Loucy (cell line): ENCODE measurements at regions not wholly inside any gene's neighbourhood (a gene's known extent, or its start where the extent isn't known, plus 50 kb on each side); places are given as distances from the start of the nearest gene placed in this dataset.

ENCODE experiments used
- H2AFZ ChIP-seq: fragments of 200-600 bp; sonication (generic); 2 replicates; pipeline ENCODE4 v1.6.0; 2016; ENCODE audit warnings: antibody characterized with exemption, mild to moderate bottlenecking, low read length, moderate library complexity
- H3F3A ChIP-seq: fragments of 200-600 bp; 2 replicates; pipeline ENCODE4 v1.6.0; 2016; ENCODE audit warnings: antibody characterized with exemption, low read depth, mild to moderate bottlenecking
- H3K27me3 ChIP-seq: fragments of 200-600 bp; sonication (generic); 2 replicates; pipeline ENCODE4 v1.6.1; 2014; ENCODE audit warnings: low read length, mild to moderate bottlenecking; ENCODE audit not compliant: insufficient read depth, poor library complexity, severe bottlenecking
- H3K36me3 ChIP-seq: fragments of 200-600 bp; sonication (generic); 2 replicates; pipeline ENCODE4 v1.6.1; 2016; ENCODE audit warnings: low read length; ENCODE audit not compliant: insufficient read depth
- H3K4me1 ChIP-seq: fragments of 200-600 bp; sonication (generic); 2 replicates; pipeline ENCODE4 v1.5.1; 2014; ENCODE audit warnings: low read length, mild to moderate bottlenecking; ENCODE audit not compliant: insufficient read depth, poor library complexity, severe bottlenecking
- H3K4me2 ChIP-seq: fragments of 200-600 bp; sonication (generic); 2 replicates; pipeline ENCODE4 v1.6.0; 2014; ENCODE audit warnings: antibody characterized with exemption, low read length, low read depth, mild to moderate bottlenecking; ENCODE audit not compliant: poor library complexity, severe bottlenecking
- H3K4me3 ChIP-seq: fragments of 200-600 bp; sonication (generic); 2 replicates; pipeline ENCODE4 v1.5.1; 2014; ENCODE audit warnings: low read length, mild to moderate bottlenecking, mixed read lengths; ENCODE audit not compliant: poor library complexity, severe bottlenecking
- H3K79me2 ChIP-seq: fragments of 200-600 bp; sonication (generic); 2 replicates; pipeline ENCODE4 v1.6.1; 2014; ENCODE audit warnings: low read length; ENCODE audit not compliant: insufficient read depth
- H3K9ac ChIP-seq: fragments of 200-600 bp; sonication (generic); 2 replicates; pipeline ENCODE4 v1.6.0; 2014; ENCODE audit warnings: mild to moderate bottlenecking, low read depth, low read length, moderate library complexity; ENCODE audit not compliant: poor library complexity, severe bottlenecking
- H3K9me2 ChIP-seq: fragments of 200-600 bp; sonication (generic); replicated peaks from 2 replicates; pipeline ENCODE4 v1.6.1; 2016; ENCODE audit warnings: low read depth, low read length, mixed read lengths
- H3K9me3 ChIP-seq: fragments of 200-600 bp; sonication (generic); 2 replicates; pipeline ENCODE4 v1.6.1; 2014; ENCODE audit warnings: mild to moderate bottlenecking, antibody characterized with exemption, low read length, low read depth; ENCODE audit not compliant: insufficient read depth
- H4K20me1 ChIP-seq: fragments of 200-600 bp; sonication (generic); 2 replicates; pipeline ENCODE4 v1.6.0; 2014; ENCODE audit warnings: antibody characterized with exemption, low read length, mild to moderate bottlenecking; ENCODE audit not compliant: insufficient read depth, poor library complexity, severe bottlenecking
- EZH2phosphoT487 ChIP-seq: fragments of 200-600 bp; IDR thresholded peaks from 2 replicates; pipeline ENCODE4 v1.6.1; 2018; ENCODE audit warnings: antibody characterized with exemption, mild to moderate bottlenecking, moderate library complexity, borderline replicate concordance
- TF ChIP-seq, protein P1 (sequence below): fragments of 200-600 bp; sonication (generic); conservative IDR thresholded peaks from 2 replicates; pipeline ENCODE4 v1.5.1; 2014; ENCODE audit warnings: mild to moderate bottlenecking, antibody characterized with exemption, low read length

DNA sequence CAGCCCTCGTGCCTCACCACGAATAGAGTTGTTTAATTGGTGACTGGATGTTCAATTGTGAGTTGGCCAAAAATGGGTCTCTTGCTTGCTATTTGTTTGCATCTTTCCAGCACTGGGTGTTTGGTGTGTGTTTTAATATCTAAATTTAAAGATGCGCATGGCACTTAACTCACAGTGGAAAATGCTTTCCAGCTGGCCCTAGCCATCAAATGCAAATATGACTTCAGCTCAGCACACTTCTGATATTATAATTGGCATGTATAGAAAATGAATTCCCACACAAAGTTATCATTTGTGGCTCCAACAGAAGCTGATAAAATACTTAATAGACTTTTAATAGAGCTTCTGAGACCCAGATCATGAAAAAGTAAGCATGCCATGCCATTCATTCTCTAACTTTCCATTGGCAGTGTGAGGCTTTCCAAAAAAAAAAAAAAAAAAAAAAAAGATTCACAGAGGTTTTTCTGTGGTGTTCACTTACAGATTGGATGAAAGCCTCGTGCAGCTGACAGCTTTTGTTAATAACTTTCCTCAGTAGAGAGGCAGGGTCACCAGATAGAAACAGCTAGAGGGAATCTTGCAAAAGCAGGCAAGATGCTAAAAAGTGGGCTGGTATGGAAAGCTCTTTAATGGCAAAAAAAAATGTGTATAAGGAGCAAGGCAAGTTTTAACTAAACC is 425.2 kb downstream of the GALC start:
- no peaks in the 10 kb centered on the region for H4K20me1 ChIP-seq
- no peaks in the 10 kb centered on the region for H3K9me2 ChIP-seq
- H3F3A ChIP-seq = no peaks in the 10 kb centered on the region
- no peaks in the 10 kb centered on the region for H3K4me1 ChIP-seq
- no peaks in the 10 kb centered on the region for H3K36me3 ChIP-seq
- TF ChIP-seq, protein P1, sequence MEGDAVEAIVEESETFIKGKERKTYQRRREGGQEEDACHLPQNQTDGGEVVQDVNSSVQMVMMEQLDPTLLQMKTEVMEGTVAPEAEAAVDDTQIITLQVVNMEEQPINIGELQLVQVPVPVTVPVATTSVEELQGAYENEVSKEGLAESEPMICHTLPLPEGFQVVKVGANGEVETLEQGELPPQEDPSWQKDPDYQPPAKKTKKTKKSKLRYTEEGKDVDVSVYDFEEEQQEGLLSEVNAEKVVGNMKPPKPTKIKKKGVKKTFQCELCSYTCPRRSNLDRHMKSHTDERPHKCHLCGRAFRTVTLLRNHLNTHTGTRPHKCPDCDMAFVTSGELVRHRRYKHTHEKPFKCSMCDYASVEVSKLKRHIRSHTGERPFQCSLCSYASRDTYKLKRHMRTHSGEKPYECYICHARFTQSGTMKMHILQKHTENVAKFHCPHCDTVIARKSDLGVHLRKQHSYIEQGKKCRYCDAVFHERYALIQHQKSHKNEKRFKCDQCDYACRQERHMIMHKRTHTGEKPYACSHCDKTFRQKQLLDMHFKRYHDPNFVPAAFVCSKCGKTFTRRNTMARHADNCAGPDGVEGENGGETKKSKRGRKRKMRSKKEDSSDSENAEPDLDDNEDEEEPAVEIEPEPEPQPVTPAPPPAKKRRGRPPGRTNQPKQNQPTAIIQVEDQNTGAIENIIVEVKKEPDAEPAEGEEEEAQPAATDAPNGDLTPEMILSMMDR = no peak
- TF ChIP-seq EZH2phosphoT487 = no peak
- no peak overlapping the region for H3K9ac ChIP-seq
- 0 out of 2 replicates have a peak, but pooled peaks cover 3% of the 10 kb centered on the region for H3K9me3 ChIP-seq
- no peak overlapping the region for H2AFZ ChIP-seq
- H3K79me2 ChIP-seq = no peaks in the 10 kb centered on the region
- no peak overlapping the region for H3K4me3 ChIP-seq
- H3K27me3 ChIP-seq = no peaks in the 10 kb centered on the region
- no peak overlapping the region for H3K4me2 ChIP-seq

DNA sequence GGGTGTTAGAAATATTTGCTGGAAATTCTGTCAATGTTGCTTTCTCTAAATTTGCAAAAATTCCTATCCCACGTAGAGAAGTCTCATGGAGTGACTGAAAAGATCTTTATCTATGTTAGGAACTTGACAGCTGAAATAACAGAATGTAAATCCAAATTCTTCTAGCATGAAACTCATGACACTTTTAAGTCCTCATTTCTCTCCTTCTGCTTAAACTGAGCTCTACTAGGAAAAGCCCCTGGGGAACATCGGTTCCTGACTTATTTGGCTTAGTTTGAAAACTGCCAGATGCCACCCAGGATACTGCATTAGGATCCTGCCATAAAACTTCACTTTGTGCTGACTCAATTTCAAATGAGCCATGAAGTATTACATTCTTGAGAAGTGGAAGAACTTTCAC is 426.0 kb downstream of the GALC start:
- no peaks in the 10 kb centered on the region for H3K27me3 ChIP-seq
- H3F3A ChIP-seq = no peaks in the 10 kb centered on the region
- H3K36me3 ChIP-seq = no peaks in the 10 kb centered on the region
- H4K20me1 ChIP-seq = no peaks in the 10 kb centered on the region
- TF ChIP-seq EZH2phosphoT487 = no peak
- TF ChIP-seq, protein P1 = no peak
- 0 out of 2 replicates have a peak, but pooled peaks cover 3% of the 10 kb centered on the region for H3K9me3 ChIP-seq
- no peak overlapping the region for H2AFZ ChIP-seq
- no peak overlapping the region for H3K9ac ChIP-seq
- H3K79me2 ChIP-seq = no peaks in the 10 kb centered on the region
- no peak overlapping the region for H3K4me2 ChIP-seq
- H3K4me1 ChIP-seq = no peaks in the 10 kb centered on the region
- H3K4me3 ChIP-seq = no peak overlapping the region
- no peaks in the 10 kb centered on the region for H3K9me2 ChIP-seq

DNA sequence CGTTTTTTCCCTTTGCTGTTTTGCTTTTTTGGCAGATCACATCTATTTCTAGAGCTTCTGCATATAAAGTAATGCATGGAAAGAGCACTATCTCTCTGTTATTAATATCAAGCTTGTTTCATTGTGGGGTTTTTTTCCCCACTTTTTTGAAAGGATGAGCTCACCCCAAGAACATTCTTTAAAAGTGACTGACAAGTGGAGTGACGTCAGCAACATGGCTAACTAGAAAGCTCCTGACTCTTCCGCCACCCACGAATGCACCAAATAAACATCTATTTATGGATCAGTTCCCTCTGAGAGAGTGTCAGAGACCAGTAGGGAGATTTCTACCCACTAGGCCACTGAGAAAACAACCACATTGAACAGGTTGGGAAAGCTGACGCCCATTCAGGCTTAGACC is 445.4 kb downstream of the GALC start:
- Histone ChIP-seq H3K4me2 (no peak overlapping the region), H3K9me3 (peaks cover 3% of the 10 kb centered on the region; the same call in 1 of the 2 replicates), H2AFZ (no peak overlapping the region), H3K9ac (no peak overlapping the region), H3K4me3 (no peak overlapping the region), H3K36me3 (no peaks in the 10 kb centered on the region), H3K27me3 (no peaks in the 10 kb centered on the region), H3K79me2 (no peaks in the 10 kb centered on the region), H4K20me1 (no peaks in the 10 kb centered on the region), H3K9me2 (no peaks in the 10 kb centered on the region), H3K4me1 (no peaks in the 10 kb centered on the region), H3F3A (no peaks in the 10 kb centered on the region)
- TF ChIP-seq, protein P1 = no peak
- TF ChIP-seq EZH2phosphoT487 = no peak
